Upper lobe of right lung (tissue), 1 donor: ENCODE measurements at regions not wholly inside any gene's neighbourhood (a gene's known extent, or its start where the extent isn't known, plus 50 kb on each side); places are given as distances from the start of the nearest gene placed in this dataset.

Experiments
- ATAC-seq: fragments of 200-7000 bp; cut with Tn5 transposase; one replicate; pipeline ENCODE4 v1.9.1; 2020; ENCODE audit warnings: mild to moderate bottlenecking, moderate library complexity
- DNase-seq: peaks from one replicate; pipeline ENCODE4 v3.0.0-alpha.2; 2020
- H3K27ac ChIP-seq: fragments of 200-600 bp; one replicate; pipeline ENCODE4 v1.8.0; 2022
- H3K27me3 ChIP-seq: fragments of 200-600 bp; one replicate; pipeline ENCODE4 v1.8.0; 2022; ENCODE audit warnings: mild to moderate bottlenecking
- H3K36me3 ChIP-seq: fragments of 200-600 bp; one replicate; pipeline ENCODE4 v1.8.0; 2022
- H3K4me1 ChIP-seq: fragments of 200-600 bp; one replicate; pipeline ENCODE4 v1.8.0; 2022
- H3K4me3 ChIP-seq: fragments of 200-600 bp; one replicate; pipeline ENCODE4 v1.8.0; 2022; ENCODE audit warnings: mild to moderate bottlenecking
- H3K9me3 ChIP-seq: fragments of 200-600 bp; one replicate; pipeline ENCODE4 v1.8.0; 2022
- intact Hi-C: fragments of 100-400 bp; cut with DNase I; formaldehyde crosslinking; loops from one replicate; pipeline ENCODE4 v1.11.0; 2022
- TF ChIP-seq, protein P1 (sequence below): fragments of 200-600 bp; IDR thresholded peaks from one replicate; pipeline ENCODE4 v1.8.0; 2022; ENCODE audit warnings: antibody characterized with exemption
- donor health status: DM: no; HTN: yes; CAD: no; lungs with severe emphysema.

DNA sequence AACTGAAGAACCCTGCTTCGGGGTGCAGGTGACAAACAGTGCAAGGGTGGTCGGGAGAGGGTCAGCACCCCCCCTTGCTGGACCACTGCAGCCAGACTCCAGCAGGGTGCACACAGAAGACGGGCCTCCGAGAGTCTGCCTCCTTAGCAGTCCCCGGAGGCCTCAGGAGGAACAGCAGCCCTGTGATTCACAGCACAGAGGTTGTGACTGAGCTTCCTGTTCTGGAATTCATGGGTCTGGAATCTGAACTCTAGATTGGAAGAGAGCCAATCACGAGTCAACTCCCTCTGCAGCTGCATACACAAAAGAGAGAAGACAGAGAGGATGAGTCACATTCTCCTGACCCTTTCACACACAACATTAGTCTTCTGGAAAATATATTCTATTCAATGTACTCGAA, 249.0 kb upstream of the OPRM1 start:
- H3K4me3 ChIP-seq: no peak overlapping the region
- ATAC-seq (peak; percentile 31), DNase-seq (no peak)
- no peaks in the 10 kb centered on the region for H3K36me3 ChIP-seq
- TF ChIP-seq, protein P1, sequence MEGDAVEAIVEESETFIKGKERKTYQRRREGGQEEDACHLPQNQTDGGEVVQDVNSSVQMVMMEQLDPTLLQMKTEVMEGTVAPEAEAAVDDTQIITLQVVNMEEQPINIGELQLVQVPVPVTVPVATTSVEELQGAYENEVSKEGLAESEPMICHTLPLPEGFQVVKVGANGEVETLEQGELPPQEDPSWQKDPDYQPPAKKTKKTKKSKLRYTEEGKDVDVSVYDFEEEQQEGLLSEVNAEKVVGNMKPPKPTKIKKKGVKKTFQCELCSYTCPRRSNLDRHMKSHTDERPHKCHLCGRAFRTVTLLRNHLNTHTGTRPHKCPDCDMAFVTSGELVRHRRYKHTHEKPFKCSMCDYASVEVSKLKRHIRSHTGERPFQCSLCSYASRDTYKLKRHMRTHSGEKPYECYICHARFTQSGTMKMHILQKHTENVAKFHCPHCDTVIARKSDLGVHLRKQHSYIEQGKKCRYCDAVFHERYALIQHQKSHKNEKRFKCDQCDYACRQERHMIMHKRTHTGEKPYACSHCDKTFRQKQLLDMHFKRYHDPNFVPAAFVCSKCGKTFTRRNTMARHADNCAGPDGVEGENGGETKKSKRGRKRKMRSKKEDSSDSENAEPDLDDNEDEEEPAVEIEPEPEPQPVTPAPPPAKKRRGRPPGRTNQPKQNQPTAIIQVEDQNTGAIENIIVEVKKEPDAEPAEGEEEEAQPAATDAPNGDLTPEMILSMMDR: no peak
- H3K9me3 ChIP-seq: no peaks in the 10 kb centered on the region
- intact Hi-C loops: no loop called here
- no peak overlapping the region for H3K27ac ChIP-seq
- H3K27me3 ChIP-seq: no peaks in the 10 kb centered on the region
- H3K4me1 ChIP-seq: no peaks in the 10 kb centered on the region

DNA sequence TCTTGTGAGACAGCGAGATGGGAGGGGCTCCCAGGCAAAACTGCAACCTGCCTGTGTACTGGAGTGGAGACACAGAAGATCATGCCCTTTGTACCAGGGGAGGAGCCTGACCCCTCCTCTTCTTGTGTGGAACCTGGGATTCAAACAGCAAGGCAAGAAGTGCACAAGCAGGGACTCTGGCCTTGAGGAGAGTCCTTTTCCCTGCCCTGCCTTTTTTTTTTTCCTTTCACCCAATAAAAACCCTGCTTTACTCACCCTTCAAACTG, 251.8 kb upstream of the OPRM1 start:
- no peak overlapping the region for H3K4me3 ChIP-seq
- intact Hi-C loops: no loop called here
- no peak for ATAC-seq

DNA sequence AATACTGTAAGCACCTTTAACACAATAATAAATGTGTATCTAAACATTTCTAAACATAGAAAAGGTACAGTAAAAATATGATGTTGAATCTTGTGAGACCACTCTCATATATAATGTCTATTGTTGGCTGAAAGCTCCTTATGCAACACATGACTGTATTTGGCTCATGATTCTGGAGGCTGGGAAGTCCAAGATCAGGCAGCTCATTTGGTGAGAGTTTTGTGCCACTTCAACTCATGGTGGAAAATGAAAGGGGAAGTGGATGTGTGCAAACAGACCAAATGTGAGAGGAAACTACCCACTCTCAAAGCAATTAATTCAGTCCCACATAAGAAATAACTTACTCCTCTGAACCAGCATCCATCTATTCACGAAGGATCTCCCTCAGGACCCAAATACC, 257.7 kb upstream of the OPRM1 start:
- intact Hi-C loops: no loop called here
- Histone ChIP-seq H3K9me3 (no peaks in the 10 kb centered on the region), H3K4me3 (no peak overlapping the region), H3K27ac (no peak overlapping the region), H3K27me3 (no peaks in the 10 kb centered on the region), H3K4me1 (no peaks in the 10 kb centered on the region), H3K36me3 (no peaks in the 10 kb centered on the region)
- TF ChIP-seq, protein P1: no peak
- DNase-seq: no peak
- no peak for ATAC-seq

More for the DNA sequence above, 251.8 kb upstream of the OPRM1 start:
- H3K27ac ChIP-seq: no peak overlapping the region
- TF ChIP-seq, protein P1: no peak
- no peaks in the 10 kb centered on the region for H3K9me3 ChIP-seq
- H3K36me3 ChIP-seq: no peaks in the 10 kb centered on the region
- no peaks in the 10 kb centered on the region for H3K4me1 ChIP-seq
- no peaks in the 10 kb centered on the region for H3K27me3 ChIP-seq
- DNase-seq: no peak

DNA sequence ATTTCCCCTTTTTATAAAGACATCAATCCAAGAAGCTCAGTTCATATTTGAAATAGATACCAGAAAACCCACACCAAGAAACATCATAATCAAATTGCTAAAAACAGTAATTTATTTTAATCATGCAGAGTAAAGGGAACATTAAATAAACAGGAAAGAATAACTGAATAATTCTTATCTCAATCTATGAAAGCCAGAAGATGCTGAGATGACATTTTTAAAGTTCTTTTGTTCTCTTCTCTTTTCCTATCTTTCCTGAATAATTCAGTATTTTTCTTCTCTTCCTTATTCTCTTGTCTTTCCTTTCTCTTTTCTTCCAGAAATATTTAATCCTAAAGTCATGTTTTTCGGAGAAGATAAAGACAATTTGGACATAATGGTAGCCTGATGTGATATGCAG, 259.0 kb upstream of the OPRM1 start:
- TF ChIP-seq, protein P1: no peak
- no peak for ATAC-seq
- H3K27me3 ChIP-seq: no peaks in the 10 kb centered on the region
- no peak overlapping the region for H3K27ac ChIP-seq
- no peak for DNase-seq
- no peak overlapping the region for H3K4me3 ChIP-seq
- intact Hi-C loops: no loop called here
- no peaks in the 10 kb centered on the region for H3K4me1 ChIP-seq
- no peaks in the 10 kb centered on the region for H3K36me3 ChIP-seq
- H3K9me3 ChIP-seq: no peaks in the 10 kb centered on the region

DNA sequence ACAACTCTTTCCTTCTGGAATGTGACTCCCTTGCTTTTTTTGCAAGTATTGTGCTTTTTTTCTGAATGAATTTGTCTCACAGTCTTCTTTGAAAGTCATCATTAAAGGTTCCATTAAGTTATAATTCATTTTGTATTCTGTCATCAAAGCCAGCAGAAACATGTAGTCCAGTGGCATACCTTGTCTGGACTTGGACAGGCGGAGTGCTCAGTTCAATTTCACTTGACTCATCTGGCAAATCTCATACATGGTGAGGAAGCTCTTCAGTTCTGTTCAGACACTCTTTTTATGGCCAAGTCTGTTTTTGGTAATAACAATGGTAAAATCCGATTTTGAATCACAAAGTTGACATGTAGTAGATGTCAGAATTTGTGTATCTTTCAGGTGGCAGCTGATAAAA, 260.8 kb upstream of the OPRM1 start:
- H3K36me3 ChIP-seq: no peaks in the 10 kb centered on the region
- no peaks in the 10 kb centered on the region for H3K27me3 ChIP-seq
- TF ChIP-seq, protein P1: no peak
- no peak overlapping the region for H3K4me3 ChIP-seq
- H3K9me3 ChIP-seq: no peaks in the 10 kb centered on the region
- H3K27ac ChIP-seq: no peak overlapping the region
- no peaks in the 10 kb centered on the region for H3K4me1 ChIP-seq
- intact Hi-C loops: no loop called here
- DNase-seq (no peak), ATAC-seq (no peak)

DNA sequence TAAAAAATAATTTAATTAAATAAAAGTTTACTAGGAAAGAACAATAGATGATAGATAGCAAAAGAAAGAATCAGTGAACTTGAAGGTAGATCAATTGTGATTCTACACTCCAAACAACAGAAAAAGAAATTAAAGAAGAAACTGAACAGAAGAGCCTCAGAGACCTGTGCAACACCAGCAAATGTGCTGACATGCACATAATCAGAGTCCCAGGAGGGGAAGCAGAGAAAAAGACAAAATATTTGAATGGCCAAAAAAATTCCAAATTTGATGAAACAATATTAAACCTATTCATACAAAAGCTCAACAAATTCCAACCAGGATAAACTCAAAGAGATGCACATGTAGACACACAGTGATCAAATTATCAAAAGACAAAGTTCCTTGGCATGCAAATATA, 267.5 kb upstream of the OPRM1 start:
- Histone ChIP-seq H3K4me3 (no peak overlapping the region), H3K36me3 (no peaks in the 10 kb centered on the region), H3K4me1 (no peaks in the 10 kb centered on the region), H3K27ac (no peak overlapping the region), H3K27me3 (no peaks in the 10 kb centered on the region), H3K9me3 (no peaks in the 10 kb centered on the region)
- TF ChIP-seq, protein P1: no peak
- no peak for DNase-seq
- ATAC-seq: no peak
- intact Hi-C loops: no loop called here
